Left lobe of liver (tissue), 2 donors: ENCODE measurements at regions not wholly inside any gene's neighbourhood (a gene's known extent, or its start where the extent isn't known, plus 50 kb on each side); places are given as distances from the start of the nearest gene placed in this dataset.

ENCODE experiments used
- ATAC-seq: fragments of 200-7000 bp; cut with Tn5 transposase; one replicate; pipeline ENCODE4 v1.9.1; 2020; ENCODE audit warnings: mild to moderate bottlenecking, moderate library complexity
- DNase-seq: peaks from one replicate; pipeline ENCODE4 v3.0.0-alpha.2; 2020; ENCODE audit warnings: low spot score
- donor health status: DM: no; HTN: no; CAD: no; lungs with moderate emphysema.
- donor health status: DM: no; HTN: yes; CAD: no.

DNA sequence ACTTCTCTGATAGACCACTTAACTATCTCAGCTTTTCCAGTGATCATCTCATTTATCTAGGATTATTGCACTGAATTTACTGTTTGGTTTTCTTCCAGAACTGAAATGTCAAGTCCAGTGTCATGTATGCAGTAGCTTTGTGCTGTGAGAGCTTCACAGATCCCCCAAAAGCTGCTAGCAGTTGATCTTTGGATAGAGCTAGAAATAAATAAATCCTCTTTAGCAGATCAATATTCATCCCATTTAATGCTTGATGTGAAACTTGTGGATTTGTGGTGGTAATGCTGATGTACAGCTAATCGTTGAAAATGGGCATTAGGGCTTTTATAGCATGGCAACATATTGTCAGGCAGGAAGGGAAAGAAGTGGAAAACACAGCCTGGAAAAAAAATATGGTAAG lies 509.6 kb upstream of the FAM241A start:
- DNase-seq = no peak
- no peak for ATAC-seq

DNA sequence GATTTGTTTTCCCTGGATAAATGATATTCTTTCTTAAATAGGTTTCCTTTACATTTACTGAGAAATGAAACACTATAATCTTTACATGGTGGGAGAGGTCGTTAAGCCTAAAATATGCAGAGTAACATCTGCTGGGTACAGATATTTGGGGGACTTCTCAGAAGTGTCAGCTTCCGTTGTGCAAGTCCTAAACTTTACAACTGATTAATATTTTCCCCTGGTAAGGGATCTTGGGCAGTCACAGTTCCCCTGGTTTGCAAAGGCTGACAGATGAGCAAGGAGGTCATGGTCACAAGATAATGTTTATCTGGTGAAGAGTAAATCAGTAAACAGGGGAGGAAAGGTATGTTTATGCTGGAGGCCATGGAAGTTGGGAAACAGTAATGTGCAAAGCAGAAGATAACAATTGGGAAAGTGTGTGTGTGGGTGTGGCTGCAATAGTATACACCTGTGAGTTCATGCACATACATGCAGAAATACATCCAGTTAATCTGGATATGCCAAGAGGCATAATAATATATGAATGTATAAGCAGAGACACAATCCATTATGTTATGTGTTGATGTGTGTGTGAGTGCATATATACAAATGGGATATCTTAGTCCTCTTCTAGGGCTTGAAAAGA lies 508.2 kb upstream of the FAM241A start:
- ATAC-seq (no peak), DNase-seq (no peak)

- no peak for ATAC-seq
- DNase-seq = no peak
Measured at GRCh38 chr4:111639120-111639690, 506.0 kb upstream of the FAM241A start.

DNA sequence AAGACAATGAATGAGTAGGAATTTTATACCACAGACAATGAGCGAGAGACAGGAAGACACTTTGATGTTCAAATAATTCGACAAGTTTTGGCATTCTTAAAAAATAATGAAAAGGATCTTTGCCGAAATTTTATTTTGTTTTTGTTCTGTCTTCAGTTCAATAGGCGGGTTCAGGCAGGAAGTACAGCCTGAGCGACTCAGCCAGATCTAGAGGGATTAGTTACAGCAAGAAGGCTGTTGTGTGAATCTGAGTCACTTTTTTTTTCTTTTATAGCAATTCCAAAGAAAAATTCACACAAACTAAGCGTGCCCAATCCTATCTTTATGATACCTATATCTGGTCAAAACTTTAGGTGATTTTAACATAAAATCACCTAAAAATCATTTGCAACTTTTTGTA lies 505.4 kb upstream of the FAM241A start:
- ATAC-seq = no peak
- no peak for DNase-seq

DNA sequence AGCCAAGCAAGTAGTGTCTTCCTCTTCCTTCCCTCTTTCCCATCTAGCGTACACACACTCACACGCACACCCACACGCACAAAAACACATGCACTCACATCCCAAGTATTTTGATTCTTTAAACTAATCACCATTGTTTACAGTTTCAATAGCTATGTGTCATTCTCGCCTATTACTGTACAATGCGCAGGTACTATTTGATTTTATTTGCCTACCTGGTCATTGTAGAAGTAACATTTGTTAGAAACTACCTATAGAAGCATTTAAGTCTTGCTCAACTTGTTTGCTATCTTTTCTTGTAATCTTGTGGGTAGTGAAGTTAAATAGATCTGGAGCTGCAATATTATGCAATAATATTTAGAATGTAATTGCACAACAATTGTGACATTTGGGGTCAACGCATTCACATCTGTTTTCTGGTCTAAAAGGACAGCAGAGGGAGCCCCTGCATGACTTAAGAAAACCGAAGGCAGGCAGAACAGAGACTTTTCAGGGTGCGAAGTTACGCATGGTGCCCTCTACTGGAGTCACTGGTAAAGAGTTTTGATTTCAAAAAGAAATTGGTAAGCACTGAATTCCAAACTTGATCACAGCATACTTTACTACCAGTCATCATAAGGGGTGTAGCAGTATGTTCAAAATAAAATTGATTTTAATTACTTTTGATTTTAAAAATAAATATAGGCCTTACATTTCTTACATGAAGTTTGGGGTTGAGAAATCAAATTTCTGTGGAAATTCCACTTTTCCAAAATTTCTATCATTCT lies 503.3 kb upstream of the FAM241A start:
- DNase-seq (peak; percentile 61), ATAC-seq (peak; percentile 100)

DNA sequence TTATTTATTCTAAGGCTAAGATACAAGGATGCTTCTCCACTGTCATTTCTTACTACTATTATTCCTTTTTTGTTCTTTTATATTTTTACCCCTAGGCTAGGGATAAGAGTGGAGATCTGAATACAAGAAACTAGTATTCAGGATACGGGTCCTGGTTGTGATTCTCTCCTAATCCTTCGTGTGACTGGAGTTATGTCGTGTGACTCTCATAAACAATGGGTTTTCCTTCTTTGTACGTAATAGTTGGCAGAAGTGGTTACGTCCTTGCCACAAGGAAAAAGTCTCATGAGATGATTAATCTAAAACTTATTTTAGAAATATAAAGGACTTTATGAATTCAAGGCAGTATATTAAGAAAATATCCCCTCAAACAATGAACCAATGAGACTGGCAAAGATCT lies 497.2 kb upstream of the FAM241A start:
- ATAC-seq (no peak), DNase-seq (no peak)

DNA sequence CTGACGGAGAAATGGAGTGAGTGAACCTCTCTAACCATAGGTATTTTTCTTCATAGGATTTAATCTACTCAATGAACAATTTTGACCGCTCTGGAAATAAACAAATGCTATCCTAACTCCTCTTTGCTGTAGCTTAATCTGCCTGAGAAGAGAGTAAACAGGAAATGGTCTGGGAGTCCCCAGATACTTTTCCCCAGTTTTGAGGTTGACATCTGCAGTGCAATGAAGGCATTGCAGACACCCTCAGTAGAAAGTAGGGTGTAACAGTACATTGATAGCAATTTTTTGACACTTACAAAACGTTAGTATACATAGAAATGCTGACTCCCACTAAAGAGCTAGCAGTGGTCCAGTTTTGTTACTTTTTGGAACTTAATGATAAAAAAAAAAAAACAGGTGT lies 495.9 kb upstream of the FAM241A start:
- DNase-seq = no peak
- ATAC-seq = no peak

DNA sequence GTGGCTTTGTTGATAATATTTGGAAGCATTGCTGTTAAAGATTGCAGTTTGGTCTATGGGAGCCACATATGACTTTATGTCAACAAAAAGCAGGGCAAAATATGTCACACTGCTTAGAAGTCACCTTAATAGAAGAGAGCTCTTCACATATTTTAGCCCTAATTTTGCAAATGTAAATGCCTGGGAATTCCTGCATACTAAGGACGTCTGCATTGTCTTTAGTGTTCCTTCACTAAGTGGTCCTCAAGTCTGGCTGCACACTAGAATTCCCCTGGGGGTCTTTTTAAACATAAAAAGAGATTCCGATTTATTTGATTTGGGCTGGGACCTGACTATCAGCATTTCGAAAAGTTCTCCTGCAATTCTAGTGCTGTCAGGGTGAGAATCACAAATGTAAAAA lies 495.1 kb upstream of the FAM241A start:
- DNase-seq (no peak), ATAC-seq (no peak)

GRCh38 chr4:111650674-111651086 lies 494.6 kb upstream of the FAM241A start:
- DNase-seq (no peak), ATAC-seq (no peak)

DNA sequence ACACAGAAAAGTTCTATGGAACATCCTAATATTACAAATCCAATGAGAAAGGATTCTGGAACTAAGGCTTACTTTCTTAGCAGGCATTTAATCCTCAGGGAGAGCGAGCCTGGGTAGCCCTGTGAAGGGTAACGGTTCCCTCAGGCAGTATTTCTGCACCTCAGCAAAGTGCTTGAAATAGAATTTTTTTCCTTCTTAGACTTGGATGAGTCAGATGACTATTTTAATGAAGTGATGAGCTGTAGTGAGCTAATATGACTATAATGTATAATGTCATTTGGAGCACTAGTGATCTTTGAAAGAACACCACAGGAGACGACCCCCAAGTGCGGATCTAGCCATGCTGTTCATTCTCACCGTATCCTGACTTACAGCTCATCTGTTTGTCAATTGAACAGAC lies 493.0 kb upstream of the FAM241A start:
- DNase-seq = no peak
- ATAC-seq = no peak

DNA sequence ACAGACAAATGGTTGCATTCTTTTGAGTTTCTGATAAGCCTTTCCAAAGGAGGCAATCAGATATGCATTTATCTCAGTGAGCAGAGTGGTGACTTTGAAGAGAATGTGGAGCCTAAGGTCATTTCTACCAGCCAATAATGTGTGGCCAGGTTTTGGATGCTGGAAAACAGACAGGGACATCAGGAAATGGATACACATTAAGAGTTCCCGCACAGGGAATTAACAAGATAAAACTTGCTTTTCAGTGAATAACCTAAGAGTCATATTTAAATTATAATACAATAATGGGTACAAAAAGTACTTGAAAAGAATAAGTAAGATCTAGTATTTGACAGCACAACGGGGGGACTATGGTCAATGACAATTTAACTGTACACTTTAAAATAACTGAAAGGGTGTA lies 492.3 kb upstream of the FAM241A start:
- no peak for DNase-seq
- no peak for ATAC-seq

GRCh38 chr4:111662496-111662895 lies 482.8 kb upstream of the FAM241A start:
- no peak for ATAC-seq
- no peak for DNase-seq

GRCh38 chr4:111664308-111664945 lies 480.8 kb upstream of the FAM241A start:
- no peak for ATAC-seq
- no peak for DNase-seq

DNA sequence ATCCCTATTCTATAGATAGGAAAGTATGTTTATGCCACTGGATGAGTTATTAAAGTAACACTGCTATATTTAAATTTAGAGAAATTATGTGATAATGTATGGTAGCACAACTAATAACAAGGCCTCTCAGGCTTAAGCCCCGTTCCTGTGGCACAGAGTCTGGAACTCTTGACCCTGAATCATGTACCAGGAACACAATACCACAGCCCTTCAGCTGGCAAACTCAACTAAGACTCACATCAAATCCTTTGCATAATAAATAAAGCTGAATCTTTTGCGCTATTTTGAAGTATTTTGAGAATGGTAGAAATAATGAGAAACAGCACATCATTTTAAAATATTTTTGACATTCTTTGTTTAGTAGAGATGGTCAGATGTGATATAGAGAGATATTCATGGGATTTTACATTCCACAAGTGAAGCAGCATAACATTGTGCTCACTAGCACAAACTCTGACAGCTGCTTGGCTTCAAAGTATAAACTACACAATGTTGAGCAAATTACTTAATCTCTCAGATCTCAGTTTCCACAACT lies 478.4 kb upstream of the FAM241A start:
- no peak for ATAC-seq
- DNase-seq = no peak

- no peak for DNase-seq
- no peak for ATAC-seq
Measured at GRCh38 chr4:111671756-111672155, 473.5 kb upstream of the FAM241A start.

DNA sequence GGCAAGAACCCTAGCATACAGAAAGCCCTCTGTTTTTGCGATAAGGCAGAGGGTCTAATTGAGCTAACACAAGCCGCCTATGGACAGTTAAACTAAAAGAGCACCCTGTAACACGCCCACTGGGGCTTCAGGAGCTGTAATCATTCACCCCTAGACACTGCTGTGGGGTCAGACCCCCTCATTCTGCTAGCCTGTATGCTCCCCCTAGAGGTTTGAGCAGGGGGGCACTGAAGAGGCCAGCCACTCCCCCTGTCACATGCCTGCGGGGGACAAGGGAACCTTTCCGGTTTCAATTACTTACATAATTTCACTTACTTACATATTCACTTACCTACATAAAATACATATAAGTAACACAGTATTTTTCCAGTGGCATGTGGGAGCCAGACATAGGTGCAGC lies 469.5 kb upstream of the FAM241A start:
- ATAC-seq (no peak), DNase-seq (no peak)

GRCh38 chr4:111676533-111676932 lies 468.7 kb upstream of the FAM241A start:
- DNase-seq (no peak), ATAC-seq (no peak)

DNA sequence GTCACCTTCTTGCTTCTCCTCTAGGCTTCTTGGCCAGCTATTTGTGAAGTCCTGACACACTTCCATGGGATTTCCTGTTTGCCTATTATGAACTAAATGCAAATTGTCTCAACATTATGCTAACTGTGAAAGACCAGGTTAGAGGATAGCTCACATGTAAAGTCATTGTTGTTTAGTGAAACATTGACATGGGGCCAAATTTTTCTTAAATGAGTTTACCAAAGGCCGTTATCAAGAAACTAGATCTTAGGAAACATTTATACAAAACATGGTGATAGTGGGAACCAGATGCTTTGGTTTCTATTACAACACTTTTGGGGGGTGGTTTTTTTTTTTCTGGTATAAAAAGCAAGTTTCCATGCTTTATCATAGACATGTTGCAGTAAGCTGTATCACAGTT lies 466.8 kb upstream of the FAM241A start:
- no peak for DNase-seq

DNA sequence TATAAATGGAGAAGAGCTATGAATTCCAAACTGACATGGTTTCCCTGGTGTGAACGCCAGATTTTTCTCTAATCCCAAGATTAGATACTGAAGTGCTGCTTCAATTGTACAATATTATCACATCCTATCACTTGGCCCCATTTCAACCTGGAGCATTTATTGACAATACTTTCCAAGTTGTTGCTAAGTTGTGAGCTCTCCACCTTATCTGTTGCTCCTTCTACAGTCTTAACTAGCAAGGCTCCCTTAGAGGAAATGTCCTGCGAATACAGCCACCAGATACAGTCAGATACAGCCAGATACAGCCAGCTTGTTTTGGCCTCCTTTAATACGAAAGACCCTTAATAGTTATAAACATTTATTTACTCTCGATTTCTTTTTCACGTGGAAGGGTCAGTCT lies 466.3 kb upstream of the FAM241A start:
- ATAC-seq = no peak
- DNase-seq = no peak

More for the DNA sequence above, 466.8 kb upstream of the FAM241A start:
- ATAC-seq = no peak

DNA sequence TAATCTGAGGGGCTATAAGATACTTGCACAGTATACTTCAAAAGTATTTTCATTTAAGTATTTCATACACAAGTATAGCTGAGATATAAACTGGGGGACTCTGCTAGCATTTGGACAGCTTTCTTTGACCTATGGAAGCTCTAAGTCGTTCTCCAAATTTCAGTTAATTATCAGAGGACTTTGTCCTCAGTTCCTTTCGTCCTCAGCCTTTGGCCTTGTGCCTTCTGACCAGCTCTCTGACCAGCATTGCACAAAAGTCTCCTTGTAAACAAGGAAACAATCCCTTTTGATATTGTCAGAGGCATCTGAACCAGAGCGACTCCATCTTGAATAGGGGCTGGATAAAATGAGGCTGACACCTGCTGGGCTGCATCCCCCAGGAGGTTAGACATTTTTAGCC lies 464.0 kb upstream of the FAM241A start:
- ATAC-seq (no peak), DNase-seq (no peak)

DNA sequence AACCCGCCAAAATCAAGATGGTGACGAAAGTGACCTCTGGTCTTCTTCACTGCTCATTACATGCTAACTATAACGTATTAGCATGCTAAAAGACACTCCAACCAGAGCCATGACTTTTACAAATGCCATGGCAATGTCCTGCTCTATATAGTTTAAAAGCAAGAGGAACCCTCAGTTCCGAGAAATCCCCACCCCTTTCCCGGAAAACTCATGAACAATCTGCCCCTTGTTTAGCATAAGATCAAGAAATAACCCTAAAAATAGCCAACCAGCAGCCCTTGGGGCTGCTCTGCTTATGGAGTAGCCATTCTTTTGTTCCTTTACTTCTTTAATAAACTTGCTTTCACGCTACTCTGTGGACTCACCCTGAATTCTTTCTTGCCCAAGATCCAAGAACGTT lies 463.5 kb upstream of the FAM241A start:
- ATAC-seq (no peak), DNase-seq (no peak)

DNA sequence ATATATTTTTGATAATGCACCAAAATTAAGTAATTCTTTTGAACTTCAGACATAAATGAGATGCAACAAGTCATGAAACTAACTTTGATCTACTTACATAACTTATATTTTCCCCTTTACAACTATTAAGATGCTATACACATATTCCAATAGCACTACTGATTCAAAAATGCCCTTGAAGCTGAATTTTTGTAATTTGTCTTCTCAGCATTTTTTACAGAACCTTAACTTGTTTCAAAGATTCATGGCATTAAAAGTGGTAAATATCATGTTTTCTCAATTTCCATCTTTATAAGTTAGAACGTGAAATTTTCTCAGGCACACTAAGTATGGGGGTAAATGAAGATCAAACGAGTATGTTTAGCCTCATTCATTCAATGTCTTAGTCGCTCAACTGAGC lies 460.0 kb upstream of the FAM241A start:
- ATAC-seq (no peak), DNase-seq (no peak)
